Mucosa of gallbladder (tissue), 1 donor: ENCODE measurements at regions not wholly inside any gene's neighbourhood (a gene's known extent, or its start where the extent isn't known, plus 50 kb on each side); places are given as distances from the start of the nearest gene placed in this dataset.
"Not testable (repeated sequence)": the region's sequence is repeated elsewhere in the genome, so short reads cannot be mapped to it uniquely, and the experiment has no call there.

ENCODE experiments used
- DNase-seq: peaks from one replicate; pipeline ENCODE4 v3.0.0-alpha.2; 2020; ENCODE audit warnings: low spot score
- donor health status: DM: no; HTN: no; CAD: no.

DNA sequence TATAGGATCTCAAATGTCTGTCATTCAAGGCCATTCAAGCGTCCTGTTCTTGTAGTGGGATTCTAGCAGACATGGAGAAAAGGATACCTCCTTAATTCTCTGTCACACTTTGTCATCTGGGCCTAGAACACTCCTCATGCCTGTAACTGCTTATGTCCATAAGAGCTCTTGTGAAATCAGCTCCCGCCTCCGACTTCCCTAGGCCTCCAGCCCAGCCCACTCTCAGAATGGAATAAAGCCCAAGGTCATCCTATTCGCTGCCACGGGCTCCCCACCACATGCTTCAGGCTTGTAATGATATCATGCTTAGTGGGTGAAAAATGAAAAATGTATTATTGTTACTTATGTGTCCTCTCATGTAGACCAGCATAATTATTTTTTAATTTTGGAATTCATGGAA lies 632.5 kb downstream of the ISL1 start:
- no peak for DNase-seq

GRCh38 chr5:52017567-52017966 lies 634.3 kb downstream of the ISL1 start:
- DNase-seq, result no peak

GRCh38 chr5:52024359-52024758 lies 641.1 kb downstream of the ISL1 start:
- DNase-seq, result peak; percentile 64

DNA sequence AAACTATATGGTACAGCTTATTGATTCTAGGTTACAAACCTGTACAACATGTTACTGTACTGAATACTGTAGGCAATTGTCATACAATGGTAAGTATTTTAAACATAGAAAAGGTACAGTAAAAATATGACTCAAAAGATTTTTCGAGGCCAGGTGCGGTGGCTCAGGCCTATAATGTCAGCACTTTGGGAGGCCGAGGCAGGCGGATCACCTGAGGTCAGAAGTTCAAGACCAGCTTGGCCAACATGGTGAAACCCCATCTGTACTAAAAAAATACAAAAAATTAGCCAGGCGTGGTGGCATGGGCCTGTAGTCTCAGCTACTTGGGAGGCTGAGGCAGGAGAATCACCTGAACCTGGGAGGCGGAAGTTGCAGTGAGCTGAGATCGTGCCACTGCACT lies 646.6 kb downstream of the ISL1 start:
- DNase-seq, result not testable (repeated sequence)

DNA sequence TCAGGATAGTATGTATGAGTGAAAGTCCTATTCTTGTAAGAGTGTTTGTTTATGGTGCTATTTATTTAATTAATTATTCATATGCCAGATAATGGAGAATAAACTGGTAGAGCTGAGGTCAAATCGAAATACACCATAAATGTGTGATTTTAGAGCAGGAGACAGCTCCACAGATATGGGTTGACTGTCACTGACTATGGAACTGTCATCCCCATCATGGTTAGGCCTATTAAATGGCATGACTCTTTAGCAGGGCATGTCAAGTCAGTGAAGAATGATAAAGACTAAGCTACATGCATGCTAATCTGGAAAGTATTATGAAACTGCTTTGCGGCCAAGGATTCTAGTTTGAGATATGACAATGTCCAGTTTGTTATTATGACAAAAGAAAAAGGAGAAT lies 658.6 kb downstream of the ISL1 start:
- no peak for DNase-seq

DNA sequence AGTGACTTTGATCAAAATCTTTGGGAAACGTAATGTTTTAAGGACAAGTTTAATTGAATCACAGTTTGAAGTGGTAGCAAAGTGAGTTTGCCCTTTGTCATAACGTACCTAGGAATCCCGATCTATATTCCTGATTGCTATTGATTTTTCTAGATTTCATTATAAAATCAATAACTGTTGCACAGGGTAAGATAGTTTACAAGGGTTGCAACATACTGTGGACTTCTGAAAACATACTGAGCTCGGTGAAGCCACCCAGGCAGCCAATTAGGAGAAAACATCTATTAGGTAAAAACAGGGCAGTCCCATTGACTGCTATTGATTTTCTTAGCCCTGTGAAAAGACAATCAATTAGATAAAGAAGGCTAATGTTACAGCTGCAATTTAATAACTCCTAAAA lies 659.9 kb downstream of the ISL1 start:
- DNase-seq, result no peak

- no peak for DNase-seq
These were observed 660.3 kb downstream of the ISL1 start for GRCh38 chr5:52043543-52043942.

DNA sequence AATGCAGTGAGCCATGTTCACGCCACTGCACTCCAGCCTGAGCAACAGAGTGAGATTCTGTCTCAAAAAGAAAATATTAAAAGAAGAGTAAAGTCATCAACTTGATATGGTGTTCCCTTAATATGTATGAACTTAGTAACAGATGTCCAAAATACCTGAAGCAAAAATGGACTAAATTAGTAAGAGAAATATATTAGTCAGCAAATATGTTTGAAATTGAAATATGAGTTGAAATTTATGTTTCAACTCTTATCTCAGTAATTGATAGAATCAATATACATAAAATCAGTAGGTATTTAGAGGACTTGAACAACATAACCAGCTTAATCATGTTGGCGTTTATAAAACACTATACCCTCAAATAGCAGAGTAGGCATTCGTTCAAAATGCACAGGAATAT lies 668.5 kb downstream of the ISL1 start:
- no peak for DNase-seq

- DNase-seq, result no peak
These were observed 679.9 kb downstream of the ISL1 start for GRCh38 chr5:52063186-52063585.

- no peak for DNase-seq
These were observed 681.9 kb downstream of the ISL1 start for GRCh38 chr5:52065182-52065581.

DNA sequence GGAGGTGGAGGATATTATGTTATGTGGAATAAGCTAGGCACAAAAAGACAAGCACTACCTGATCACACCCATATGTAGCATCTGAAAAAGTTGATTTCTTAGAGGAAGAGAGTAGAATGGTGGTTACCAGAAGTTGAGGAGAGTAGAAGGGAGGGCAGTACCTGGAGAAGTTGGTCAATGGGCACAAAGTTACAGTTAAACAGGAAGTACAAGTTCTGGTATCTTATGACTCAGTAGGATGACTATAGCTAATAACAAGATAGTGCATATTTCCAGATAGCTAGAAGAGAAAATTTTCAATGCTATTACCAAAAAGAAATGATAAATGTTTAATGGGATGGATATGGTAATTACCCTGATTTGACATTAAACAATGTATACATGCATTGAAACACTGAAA lies 686.7 kb downstream of the ISL1 start:
- DNase-seq, result no peak

DNA sequence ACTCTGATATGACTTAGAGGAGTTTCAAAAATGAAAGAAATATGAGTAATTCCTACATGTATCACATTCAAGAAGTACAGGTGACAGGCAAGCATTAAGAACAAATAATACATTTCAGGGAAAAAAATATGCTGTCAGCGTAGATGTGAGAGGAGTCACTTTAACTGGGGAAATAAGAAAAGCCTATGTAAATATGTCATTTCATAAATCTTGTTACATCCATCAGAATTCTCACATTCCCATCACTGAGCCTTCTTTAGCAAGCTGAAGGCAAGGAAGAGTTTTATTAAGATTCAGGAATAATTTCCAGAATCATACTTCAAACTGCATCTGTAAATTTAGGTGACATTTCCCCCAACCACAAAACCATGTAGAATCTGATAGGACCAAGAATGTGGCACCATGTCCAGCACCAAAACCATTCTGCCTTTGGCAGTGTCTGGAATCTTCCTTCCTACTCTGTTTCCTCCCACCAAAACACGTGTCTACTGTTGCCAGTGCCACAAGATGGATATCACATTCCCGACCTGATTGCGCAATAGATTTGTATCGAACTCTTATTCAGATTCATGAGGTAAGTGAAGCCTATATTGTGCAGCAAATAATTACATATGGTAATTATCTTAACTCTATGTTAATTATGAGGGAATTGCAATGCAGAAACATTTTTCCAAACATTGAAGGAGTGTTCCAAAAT lies 690.9 kb downstream of the ISL1 start:
- DNase-seq, result no peak

DNA sequence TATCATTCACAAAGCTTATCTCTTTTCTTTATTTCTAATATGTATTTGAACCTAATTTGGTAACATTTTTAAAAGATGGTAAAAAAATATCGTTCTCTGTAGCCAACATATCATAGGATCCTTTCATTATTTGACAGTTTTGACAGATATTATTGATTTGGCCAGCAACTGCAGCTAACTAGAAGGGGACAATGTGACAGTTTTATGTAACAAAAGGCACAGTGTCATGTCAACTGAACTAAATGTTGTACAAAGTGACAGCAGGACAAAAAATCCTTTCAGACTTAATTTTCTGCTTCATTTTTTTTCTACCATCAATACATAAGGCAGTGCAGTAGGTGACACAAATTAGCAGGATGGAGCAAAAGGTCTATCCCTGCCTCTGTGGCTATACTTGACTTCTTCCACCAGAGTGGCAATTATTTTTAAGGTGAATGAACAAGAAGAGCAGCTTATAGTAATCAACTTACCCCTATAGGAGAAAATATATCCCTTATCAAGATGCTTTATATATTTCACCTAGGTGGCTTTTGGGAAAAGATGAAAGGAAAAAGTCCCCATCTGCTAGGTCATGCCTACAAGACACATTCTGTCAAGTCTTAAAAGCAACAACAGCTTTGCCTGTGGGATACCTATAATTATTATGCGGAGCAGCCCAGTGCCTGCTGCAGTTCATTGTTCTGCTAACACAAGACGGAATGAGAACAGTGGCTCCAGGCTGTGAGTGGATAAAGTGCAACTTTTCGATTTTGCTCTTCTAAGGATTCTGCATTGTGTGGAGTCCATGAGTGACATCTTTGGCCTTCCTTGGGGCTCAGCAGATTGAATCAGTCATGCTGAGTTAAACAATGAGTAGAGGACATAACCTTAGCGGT lies 694.9 kb downstream of the ISL1 start:
- no peak for DNase-seq

- DNase-seq, result not testable (repeated sequence)
These were observed 685.4 kb upstream of the ITGA1 start for GRCh38 chr5:52102311-52102710.

DNA sequence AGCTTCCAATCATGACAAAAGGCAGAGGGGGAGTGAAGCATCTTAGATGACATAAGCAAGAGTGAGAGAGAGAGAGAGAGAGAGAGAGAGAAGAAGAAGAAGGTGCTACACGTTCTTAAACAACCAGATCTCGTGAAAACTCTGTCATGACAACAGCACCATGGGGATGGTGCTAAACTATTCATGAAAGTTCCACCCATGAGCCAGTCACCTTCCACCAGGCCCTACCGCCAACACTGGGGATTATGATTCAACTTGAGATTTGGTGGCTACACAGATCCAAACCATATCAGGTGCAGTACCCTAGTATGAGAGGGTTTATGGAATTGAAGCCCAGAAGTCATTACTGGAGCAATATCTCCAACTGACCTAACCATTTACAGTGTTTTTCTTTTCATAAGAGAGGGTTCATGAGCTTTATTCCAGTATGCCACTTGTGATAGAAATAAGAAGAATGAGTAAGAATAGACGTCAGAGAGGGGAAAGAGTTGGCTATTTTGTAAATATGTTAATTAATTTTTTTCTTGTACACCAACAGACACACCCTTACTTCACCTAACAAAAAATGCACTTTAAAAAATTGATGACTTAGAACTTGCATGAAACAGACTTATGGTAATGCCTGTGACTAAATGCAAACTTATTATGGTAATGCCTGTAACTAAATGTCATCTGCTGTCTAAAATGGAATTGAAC lies 680.4 kb upstream of the ITGA1 start:
- DNase-seq, result no peak

GRCh38 chr5:52119768-52120167 lies 667.9 kb upstream of the ITGA1 start:
- no peak for DNase-seq

DNA sequence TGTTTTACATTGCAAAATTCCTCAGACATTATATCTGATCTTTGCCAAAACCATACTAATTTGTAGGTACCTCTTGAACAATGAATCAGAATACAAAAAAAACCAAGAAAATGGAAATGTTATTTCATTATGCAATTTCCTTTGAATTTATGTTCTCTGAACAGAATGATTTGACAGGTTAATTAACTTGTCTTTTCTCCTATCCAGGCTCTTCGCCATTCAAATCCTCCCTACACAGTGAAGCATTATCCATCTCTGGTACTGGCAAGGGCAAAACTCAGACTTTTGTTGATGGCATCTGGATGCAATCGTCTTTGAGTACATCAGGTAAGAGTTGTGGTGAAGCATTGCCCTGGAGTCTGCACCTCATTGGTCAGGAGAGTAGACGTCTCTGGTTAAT lies 655.7 kb upstream of the ITGA1 start:
- no peak for DNase-seq

DNA sequence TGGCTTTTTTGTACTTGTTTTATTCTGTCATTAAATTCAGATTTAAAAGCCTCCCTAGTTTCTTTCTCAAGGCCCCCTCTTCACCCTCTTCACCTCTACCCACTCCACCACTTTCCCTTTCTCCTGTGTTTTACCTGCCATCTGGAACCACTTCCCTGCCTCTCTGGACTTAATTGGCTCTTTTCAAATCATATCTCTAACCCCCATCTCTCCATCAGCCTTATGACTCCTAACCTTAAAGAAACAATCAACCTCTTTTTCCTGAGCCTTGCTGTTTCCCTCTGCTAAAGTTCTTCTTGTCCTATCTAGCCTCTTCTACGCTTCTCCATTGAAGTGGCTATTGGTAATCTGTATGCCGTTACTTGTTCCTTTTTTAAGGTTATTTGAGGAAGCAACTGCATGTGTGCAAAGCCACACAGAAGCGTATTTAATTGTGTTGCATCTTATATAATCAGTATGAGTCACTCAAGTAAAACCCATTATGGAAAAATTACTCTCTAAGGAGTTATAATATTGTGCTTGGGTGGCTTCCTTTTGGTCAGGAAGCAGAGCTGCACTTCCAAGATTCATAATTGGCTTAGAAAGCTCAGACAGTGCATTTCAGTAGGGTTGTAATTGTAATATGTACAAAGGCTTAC lies 653.6 kb upstream of the ITGA1 start:
- DNase-seq, result no peak

DNA sequence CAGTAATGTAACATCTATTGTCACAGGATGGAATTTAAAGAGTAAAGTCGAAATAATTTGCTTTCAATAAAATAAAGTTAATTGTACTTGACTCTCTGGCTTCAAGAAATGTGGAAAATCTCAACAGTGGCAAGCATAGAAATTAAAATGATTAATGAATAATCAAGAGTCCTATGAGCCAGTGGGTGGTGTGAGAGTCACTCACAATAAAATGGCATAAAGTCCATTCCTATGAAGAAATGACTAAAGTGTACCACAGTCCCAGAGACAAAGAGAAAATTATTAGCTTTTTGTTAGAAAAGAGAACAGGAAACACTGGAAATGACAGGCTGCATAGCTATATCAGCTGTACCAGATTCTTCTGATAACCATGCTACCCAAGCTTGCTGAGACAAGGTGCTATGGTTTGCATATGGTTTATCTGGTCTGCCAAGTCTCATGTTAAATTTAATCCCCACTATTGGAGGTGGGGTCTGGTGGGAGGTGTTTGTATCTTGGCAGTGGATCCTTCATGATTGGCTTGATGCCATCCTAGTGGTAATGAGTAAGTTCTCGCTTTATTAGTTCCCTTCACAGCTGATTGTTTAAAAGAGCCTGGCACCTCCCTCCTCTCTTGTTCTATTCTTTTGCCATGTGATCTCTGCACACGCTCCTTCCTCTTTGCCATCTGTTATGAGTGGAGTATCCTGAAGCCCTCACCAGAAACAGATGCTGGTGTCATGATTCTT lies 647.7 kb upstream of the ITGA1 start:
- no peak for DNase-seq

DNA sequence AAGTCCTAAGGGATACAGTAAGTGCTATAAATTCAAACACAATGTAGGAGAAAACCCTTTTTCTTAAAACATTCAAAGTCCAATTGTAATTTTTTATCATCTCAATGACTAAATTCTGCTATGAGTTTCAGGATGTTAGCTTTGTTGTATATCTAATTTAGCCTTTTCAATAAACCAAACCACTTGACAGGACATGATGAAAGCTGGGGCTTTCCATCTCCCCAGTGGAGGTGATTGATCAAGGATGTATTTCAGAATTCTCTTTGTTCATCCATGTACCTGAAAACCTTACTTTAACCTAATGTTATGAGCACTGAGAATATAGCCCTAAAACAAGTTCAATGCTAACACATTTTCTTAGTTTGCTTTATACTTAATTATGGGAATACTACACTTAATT lies 639.0 kb upstream of the ITGA1 start:
- no peak for DNase-seq

GRCh38 chr5:52150501-52150900 lies 637.2 kb upstream of the ITGA1 start:
- no peak for DNase-seq

- not testable (repeated sequence) for DNase-seq
These were observed 630.9 kb upstream of the ITGA1 start for GRCh38 chr5:52156809-52157208.
